ENCODE measurements at regions not wholly inside any gene's neighbourhood (a gene's known extent, or its start where the extent isn't known, plus 50 kb on each side); places are given as distances from the start of the nearest gene placed in this dataset.

- TF ChIP-seq CTCF (IDR thresholded peaks at IDR 0.05): no peak
- no peak for TF ChIP-seq EZH2 (IDR thresholded peaks at IDR 0.05)
- no peak for TF ChIP-seq EZH2phosphoT487 (IDR thresholded peaks at IDR 0.05)
These were observed 216.8 kb upstream of the RPL38 start for GRCh38 chr17:73986641-73987177.

Measured in neural progenitor cell (in vitro differentiated cells).